ENCODE measurements at regions not wholly inside any gene's neighbourhood (a gene's known extent, or its start where the extent isn't known, plus 50 kb on each side); places are given as distances from the start of the nearest gene placed in this dataset.

DNA sequence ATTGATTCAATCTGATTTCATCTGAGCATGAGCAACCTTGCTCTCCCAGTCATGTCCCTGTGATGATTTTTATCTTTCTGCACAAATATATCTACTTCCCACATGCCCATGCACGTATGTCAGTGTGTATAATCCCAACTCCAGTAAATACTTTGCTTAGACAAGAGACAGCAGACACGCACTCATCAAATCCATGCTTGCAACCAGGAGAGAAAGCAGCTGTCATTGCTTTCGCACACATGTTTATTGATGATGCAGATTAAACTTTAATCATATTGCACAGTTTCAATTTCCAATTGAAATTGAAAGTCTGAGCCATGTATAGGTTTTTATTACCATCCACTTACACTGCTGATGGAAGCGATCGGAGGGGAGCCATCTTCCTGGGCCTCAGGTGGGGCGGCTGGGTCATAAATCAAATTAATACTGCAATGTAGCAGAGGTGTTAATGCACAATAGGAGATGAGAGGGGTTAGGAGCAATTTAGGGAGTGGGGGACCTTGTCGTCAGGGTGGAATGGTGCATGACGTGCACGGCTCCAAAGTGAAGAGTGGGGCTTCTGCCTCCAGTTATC lies 68.6 kb upstream of the SRRM4 start:
- TF ChIP-seq, protein P1, sequence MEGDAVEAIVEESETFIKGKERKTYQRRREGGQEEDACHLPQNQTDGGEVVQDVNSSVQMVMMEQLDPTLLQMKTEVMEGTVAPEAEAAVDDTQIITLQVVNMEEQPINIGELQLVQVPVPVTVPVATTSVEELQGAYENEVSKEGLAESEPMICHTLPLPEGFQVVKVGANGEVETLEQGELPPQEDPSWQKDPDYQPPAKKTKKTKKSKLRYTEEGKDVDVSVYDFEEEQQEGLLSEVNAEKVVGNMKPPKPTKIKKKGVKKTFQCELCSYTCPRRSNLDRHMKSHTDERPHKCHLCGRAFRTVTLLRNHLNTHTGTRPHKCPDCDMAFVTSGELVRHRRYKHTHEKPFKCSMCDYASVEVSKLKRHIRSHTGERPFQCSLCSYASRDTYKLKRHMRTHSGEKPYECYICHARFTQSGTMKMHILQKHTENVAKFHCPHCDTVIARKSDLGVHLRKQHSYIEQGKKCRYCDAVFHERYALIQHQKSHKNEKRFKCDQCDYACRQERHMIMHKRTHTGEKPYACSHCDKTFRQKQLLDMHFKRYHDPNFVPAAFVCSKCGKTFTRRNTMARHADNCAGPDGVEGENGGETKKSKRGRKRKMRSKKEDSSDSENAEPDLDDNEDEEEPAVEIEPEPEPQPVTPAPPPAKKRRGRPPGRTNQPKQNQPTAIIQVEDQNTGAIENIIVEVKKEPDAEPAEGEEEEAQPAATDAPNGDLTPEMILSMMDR (IDR thresholded peaks at IDR 0.05; ENCODE audit: insufficient read depth, missing control alignments) = no peak
- FAIRE-seq = no peak
- no peak for DNase-seq (ENCODE audit: insufficient read length, low spot score)

DNA sequence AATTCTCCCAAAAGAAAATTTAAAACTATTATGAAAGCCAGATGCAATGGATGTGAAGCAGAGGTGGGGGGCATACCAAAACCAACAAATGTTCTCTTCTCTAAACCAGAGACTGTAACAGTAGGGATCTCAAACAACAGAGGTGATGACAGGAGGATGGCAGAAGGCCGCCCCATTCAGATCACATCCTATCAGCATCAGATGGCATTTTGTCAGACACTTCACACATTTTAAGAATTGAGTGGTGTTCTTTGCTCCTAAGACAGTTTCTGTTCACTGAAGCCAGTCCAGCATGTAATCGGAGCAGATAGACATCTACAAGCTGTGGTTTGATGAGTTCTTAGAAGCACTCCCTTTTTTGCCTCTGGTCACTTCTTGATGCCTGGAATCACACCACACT lies 59.6 kb upstream of the SRRM4 start:
- no peak for FAIRE-seq
- DNase-seq (ENCODE audit: insufficient read length, low spot score) = no peak
- TF ChIP-seq, protein P1 (IDR thresholded peaks at IDR 0.05; ENCODE audit: insufficient read depth, missing control alignments) = no peak

DNA sequence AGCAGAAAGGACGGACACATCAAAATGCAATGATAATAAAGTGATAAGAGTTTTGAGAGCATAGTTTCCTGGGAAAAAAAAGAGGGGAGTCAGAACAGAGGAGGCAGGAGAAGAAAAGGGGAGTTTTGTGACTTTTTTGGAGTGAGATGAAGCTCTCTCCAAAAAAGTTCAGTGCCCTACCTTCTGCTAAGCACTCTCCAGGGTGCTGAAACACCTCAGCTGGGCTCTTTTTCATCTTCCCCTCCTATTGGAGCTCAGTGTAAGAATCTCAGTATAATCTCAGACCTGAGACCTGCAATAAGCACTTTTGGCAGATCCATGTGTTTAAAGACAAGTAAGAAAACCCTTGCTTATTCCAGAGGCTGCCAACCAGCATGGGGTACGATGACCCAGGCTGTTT lies 58.9 kb upstream of the SRRM4 start:
- no peak for FAIRE-seq
- TF ChIP-seq, protein P1 (IDR thresholded peaks at IDR 0.05; ENCODE audit: insufficient read depth, missing control alignments) = no peak
- DNase-seq (ENCODE audit: insufficient read length, low spot score) = no peak

DNA sequence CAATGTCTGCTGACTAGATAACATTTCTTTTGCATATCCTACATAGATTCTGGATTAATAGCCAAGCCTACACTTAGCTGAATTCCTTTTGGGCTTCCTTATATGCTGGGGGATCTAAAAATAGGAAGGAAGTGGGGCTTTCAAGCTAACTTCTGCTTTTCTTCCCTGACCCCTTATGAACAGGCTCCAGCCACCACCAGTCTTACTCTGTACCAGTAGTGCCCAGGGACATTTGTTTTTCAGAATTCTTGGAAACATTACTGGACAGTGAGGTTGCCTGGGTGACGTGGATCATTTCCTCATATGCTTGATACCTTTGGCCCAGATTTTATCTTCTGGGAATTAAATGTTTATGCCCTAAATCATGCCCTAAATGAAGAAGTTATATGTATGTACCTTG lies 55.9 kb upstream of the SRRM4 start:
- DNase-seq (ENCODE audit: insufficient read length, low spot score) (no peak), FAIRE-seq (no peak)
- TF ChIP-seq, protein P1 (IDR thresholded peaks at IDR 0.05; ENCODE audit: insufficient read depth, missing control alignments) = no peak

DNA sequence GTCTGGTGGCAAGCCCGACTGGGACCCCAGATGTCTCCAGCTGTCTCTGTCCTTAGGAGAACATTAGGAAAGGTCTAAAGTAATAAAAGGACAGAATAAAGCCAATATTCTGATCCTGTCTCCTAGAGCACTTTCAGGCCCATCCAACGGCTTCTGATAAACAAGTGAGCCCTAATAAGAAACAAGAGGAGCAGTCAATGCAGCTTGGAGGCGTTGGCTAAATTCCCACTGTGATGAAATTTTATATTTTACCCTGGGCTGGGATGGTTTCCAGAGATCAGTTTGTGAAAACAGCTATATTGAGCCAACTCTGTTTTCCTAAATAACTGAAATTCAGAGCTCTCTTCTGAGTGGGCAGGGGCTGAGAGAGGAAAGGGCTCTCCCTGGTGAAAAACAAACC lies 55.5 kb upstream of the SRRM4 start:
- FAIRE-seq = no peak
- no peak for DNase-seq (ENCODE audit: insufficient read length, low spot score)
- TF ChIP-seq, protein P1 (IDR thresholded peaks at IDR 0.05; ENCODE audit: insufficient read depth, missing control alignments) = no peak
